IMR-90 (cell line): ENCODE measurements at regions not wholly inside any gene's neighbourhood (a gene's known extent, or its start where the extent isn't known, plus 50 kb on each side); places are given as distances from the start of the nearest gene placed in this dataset.
A peak's percentile ranks its signal among the peaks of the same experiment; 100 is the strongest.

ENCODE experiments used
- ATAC-seq: fragments of 200-7000 bp; cut with Tn5 transposase; 2 replicates; pipeline ENCODE4 v1.9.1; 2020; ENCODE audit warnings: low read depth, mild to moderate bottlenecking, moderate library complexity
- BruUV-seq: library from RNA; stranded (reverse); fragments of 400-500 nt; replicated peaks from 2 replicates; lab custom pipeline; 2021; lab: Mats Ljungman, UMichigan
- CTCF ChIA-PET: fragments of 300-600 bp; formaldehyde crosslinking; extraction: SDS; loops from one replicate; lab custom pipeline; 2021; ENCODE audit warnings: antibody characterized with exemption; lab: Yijun Ruan, JAX
- POLR2A ChIA-PET: fragments of 300-600 bp; sonication (Branson Sonifier 250); formaldehyde crosslinking; loops from one replicate; lab custom pipeline; 2022; ENCODE audit warnings: antibody characterized with exemption; ENCODE audit not compliant: unreplicated experiment; lab: Charles Lee
- DNase-seq: peaks from one replicate; pipeline ENCODE4 v3.0.0; 2013
- H2AFZ ChIP-seq: replicated peaks from 2 replicates; pipeline ENCODE3; 2013; ENCODE audit warnings: low read length, mild to moderate bottlenecking; ENCODE audit not compliant: poor library complexity
- H2AK5ac ChIP-seq: 2 replicates; pipeline ENCODE4 v1.6.1; 2013; ENCODE audit warnings: low read depth, low read length, inconsistent platforms
- H2AK9ac ChIP-seq: replicated peaks from 2 replicates; pipeline ENCODE3; 2013; ENCODE audit warnings: mild to moderate bottlenecking, low read depth, low read length, moderate library complexity; ENCODE audit not compliant: poor library complexity
- H2BK120ac ChIP-seq: 2 replicates; pipeline ENCODE4 v1.6.1; 2013; ENCODE audit warnings: low read depth, low read length, inconsistent platforms
- H2BK15ac ChIP-seq: 3 replicates; pipeline ENCODE4 v1.6.1; 2013; ENCODE audit warnings: low read depth, low read length, inconsistent platforms
- H2BK20ac ChIP-seq: 2 replicates; pipeline ENCODE4 v1.6.1; 2013; ENCODE audit warnings: low read depth, mild to moderate bottlenecking, inconsistent platforms, low read length, moderate library complexity
- H2BK5ac ChIP-seq: 2 replicates; pipeline ENCODE4 v1.6.1; 2013; ENCODE audit warnings: mild to moderate bottlenecking, low read depth, low read length, inconsistent platforms; ENCODE audit not compliant: poor library complexity, severe bottlenecking
- H3K14ac ChIP-seq: replicated peaks from 2 replicates; pipeline ENCODE4 v1.6.1; 2013; ENCODE audit warnings: low read depth, low read length, inconsistent platforms
- H3K18ac ChIP-seq: 2 replicates; pipeline ENCODE4 v1.6.1; 2013; ENCODE audit warnings: low read depth, low read length, control low read depth
- H3K23ac ChIP-seq: 2 replicates; pipeline ENCODE4 v1.6.1; 2013; ENCODE audit warnings: low read depth, low read length, inconsistent platforms
- H3K27ac ChIP-seq: 2 replicates; pipeline ENCODE4 v1.5.1; 2013; ENCODE audit warnings: mild to moderate bottlenecking, control low read depth, low read length; ENCODE audit not compliant: insufficient read depth
- H3K27me3 ChIP-seq: 2 replicates; pipeline ENCODE4 v1.6.1; 2013; ENCODE audit warnings: low read length; ENCODE audit not compliant: control insufficient read depth, insufficient read depth
- H3K36me3 ChIP-seq: 2 replicates; pipeline ENCODE4 v1.6.1; 2013; ENCODE audit warnings: low read length, mixed read lengths; ENCODE audit not compliant: control insufficient read depth, insufficient read depth
- H3K4ac ChIP-seq: 2 replicates; pipeline ENCODE4 v1.6.1; 2013; ENCODE audit warnings: low read depth, low read length, inconsistent platforms
- H3K4me1 ChIP-seq: 2 replicates; pipeline ENCODE4 v1.6.1; 2013; ENCODE audit warnings: low read length, mixed read lengths; ENCODE audit not compliant: control insufficient read depth, insufficient read depth
- H3K4me2 ChIP-seq: 2 replicates; pipeline ENCODE4 v1.6.1; 2013; ENCODE audit warnings: low read depth, mild to moderate bottlenecking, control low read depth, low read length, moderate library complexity
- H3K4me3 ChIP-seq: 2 replicates; pipeline ENCODE4 v1.5.1; 2013; ENCODE audit warnings: low read depth, mild to moderate bottlenecking, control low read depth, low read length, moderate library complexity; ENCODE audit not compliant: insufficient read depth
- H3K56ac ChIP-seq: 2 replicates; pipeline ENCODE4 v1.6.1; 2013; ENCODE audit warnings: low read length, inconsistent platforms; ENCODE audit not compliant: insufficient read depth; ENCODE audit errors: extremely low read depth
- H3K79me1 ChIP-seq, 2 experiments: 2 replicates each; pipeline ENCODE4 v1.6.1; 2013; ENCODE audit warnings: low read length in 2 of 2, inconsistent platforms in 1 of 2, low read depth in 1 of 2
- H3K9ac ChIP-seq: 2 replicates; pipeline ENCODE4 v1.6.1; 2013; ENCODE audit warnings: low read depth, low read length, control low read depth
- H3K9me1 ChIP-seq: 2 replicates; pipeline ENCODE4 v1.6.1; 2013; ENCODE audit warnings: low read length, inconsistent platforms; ENCODE audit not compliant: insufficient read depth
- H3K9me3 ChIP-seq: 2 replicates; pipeline ENCODE4 v1.6.1; 2013; ENCODE audit warnings: low read length; ENCODE audit not compliant: control insufficient read depth, insufficient read depth
- H4K20me1 ChIP-seq: 2 replicates; pipeline ENCODE4 v1.6.1; 2013; ENCODE audit warnings: low read length, inconsistent platforms; ENCODE audit not compliant: insufficient read depth
- H4K5ac ChIP-seq: 2 replicates; pipeline ENCODE4 v1.6.1; 2013; ENCODE audit warnings: mild to moderate bottlenecking, low read depth, low read length, control low read depth
- H4K8ac ChIP-seq, 2 experiments: 2 replicates each; pipeline ENCODE4 v1.6.1; 2013; ENCODE audit warnings: low read depth in 2 of 2, low read length in 2 of 2, control low read depth in 1 of 2, inconsistent platforms in 1 of 2
- H4K91ac ChIP-seq: 2 replicates; pipeline ENCODE4 v1.6.1; 2013; ENCODE audit warnings: low read depth, low read length, inconsistent platforms; ENCODE audit not compliant: insufficient read depth
- CEBPB ChIP-seq: IDR thresholded peaks from 2 replicates; pipeline ENCODE4 v1.6.1; 2012; ENCODE audit warnings: low read depth, low read length, improper control_type of control experiment
- MAFK ChIP-seq: IDR thresholded peaks from 2 replicates; pipeline ENCODE4 v1.6.1; 2012; ENCODE audit warnings: low read depth, low read length, improper control_type of control experiment
- RAD21 ChIP-seq: IDR thresholded peaks from 2 replicates; pipeline ENCODE4 v1.6.1; 2012; ENCODE audit warnings: low read length, improper control_type of control experiment
- WGBS, 2 experiments: methylation state at CpG; one replicate each; pipeline versions ENCODE4 v1.1.5 to v1.1.7; 2013; ENCODE audit warnings: missing lambda C conversion rate in 2 of 2; ENCODE audit not compliant: insufficient read length in 1 of 2; ENCODE audit errors: extremely low coverage in 2 of 2; 5-methylcytosine and 5-hydroxymethylcytosine counted together
- dilution Hi-C: fragments of 300-500 bp; cut with HindIII; formaldehyde crosslinking; loops from one replicate; pipeline ENCODE4 v1.14.3; 2018; ENCODE audit warnings: low sequenced_read_pairs; ENCODE audit not compliant: unreplicated experiment
- in situ Hi-C: fragments of 300-500 bp; cut with MboI; formaldehyde crosslinking; loops from 3 replicates; pipeline ENCODE4 v1.14.3; 2019; ENCODE audit warnings: low sequenced_read_pairs, inconsistent platforms, mixed read lengths
- intact Hi-C: fragments of 100-400 bp; cut with micrococcal nuclease; formaldehyde crosslinking; loops from 2 replicates; pipeline ENCODE4 v1.10.0; 2022

DNA sequence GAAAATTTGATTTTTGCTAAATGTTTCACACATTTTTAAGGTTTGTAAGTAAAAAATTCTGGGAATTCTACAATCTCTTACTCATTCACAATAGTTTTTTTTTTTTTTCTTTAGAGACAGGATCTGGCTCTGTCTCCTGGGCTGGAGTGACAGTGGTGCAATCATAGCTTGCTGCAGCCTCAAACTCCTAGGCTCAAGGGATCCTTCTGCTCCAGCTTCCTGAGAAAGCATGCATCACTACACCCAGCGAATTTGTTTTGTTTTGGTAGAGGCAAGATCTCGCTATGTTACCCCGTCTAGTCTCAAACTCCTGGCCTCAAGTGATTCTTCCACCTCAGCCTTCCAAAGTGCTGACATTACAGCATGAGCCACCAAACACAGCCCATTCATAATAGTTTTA, 232.8 kb downstream of the GJA1 start:
- ATAC-seq (no peak), DNase-seq (peak; percentile 35)
- TF ChIP-seq CEBPB (0 out of 2 replicates have a peak, but pooled peaks have one; percentile 40), MAFK (no peak), RAD21 (no peak)
- peak overlapping the region; percentile 9; the same call in 1 of the 2 replicates for H4K5ac ChIP-seq
- H4K20me1 ChIP-seq, result no peaks in the 10 kb centered on the region
- H2AK5ac ChIP-seq, result peak overlapping the region; percentile 65; the same call in 1 of the 2 replicates
- H2BK20ac ChIP-seq, result peak overlapping the region; percentile 45
- no peak overlapping the region for H3K4me3 ChIP-seq
- peak overlapping the region; percentile 52 for H3K27ac ChIP-seq
- no peak overlapping the region for H3K9ac ChIP-seq
- peak overlapping the region; percentile 80 for H2BK120ac ChIP-seq
- H3K14ac ChIP-seq, result 0 out of 2 replicates have a peak overlapping the region, but pooled peaks have one; percentile 4
- peak overlapping the region; percentile 40 for H2AFZ ChIP-seq
- no peak overlapping the region for H3K23ac ChIP-seq
- peak overlapping the region; percentile 11; the same call in 1 of the 2 replicates for H3K18ac ChIP-seq
- H2BK5ac ChIP-seq, result peak overlapping the region; percentile 76
- H2AK9ac ChIP-seq, result no peak overlapping the region
- H4K8ac ChIP-seq, result peak overlapping the region; percentile 36 to 50; a peak in 2 of 4 replicates
- H3K4me1 ChIP-seq, result peaks cover 9% of the 10 kb centered on the region
- no peaks in the 10 kb centered on the region for H3K36me3 ChIP-seq
- no TSS peak for BruUV-seq
- 92% methylated on average over 2 of the region's 3 CpGs; no CpG with 5 or more reads in 1 of the 2 experiments for WGBS, 2 experiments
- dilution Hi-C loops (no loop called here), intact Hi-C loops (no loop called here), in situ Hi-C loops (no loop called here)
- H3K4ac ChIP-seq, result peak overlapping the region; percentile 73; the same call in 1 of the 2 replicates
- H4K91ac ChIP-seq, result peak overlapping the region; percentile 53; the same call in 1 of the 2 replicates
- CTCF ChIA-PET, result interaction anchor here (0.6 to 1.9 kb wide), 2 partner anchors 15 to 144 kb away, joined by 7 to 8 read pairs; no protein-coding TSS in a partner anchor
- peak overlapping the region; percentile 94 for H2BK15ac ChIP-seq
- H3K9me3 ChIP-seq, result no peaks in the 10 kb centered on the region
- H3K27me3 ChIP-seq, result no peaks in the 10 kb centered on the region
- no peak overlapping the region for H3K56ac ChIP-seq
- no peaks in the 10 kb centered on the region for H3K79me1 ChIP-seq
- H3K9me1 ChIP-seq, result peaks cover 12% of the 10 kb centered on the region
- H3K4me2 ChIP-seq, result no peak overlapping the region
- POLR2A ChIA-PET, result no interaction called here
